HepG2 (cell line): ENCODE measurements at regions not wholly inside any gene's neighbourhood (a gene's known extent, or its start where the extent isn't known, plus 50 kb on each side); places are given as distances from the start of the nearest gene placed in this dataset.

Experiments
- HMG20B ChIP-seq: conservative IDR thresholded peaks from 2 replicates; pipeline ENCODE4 v1.6.1; 2016; ENCODE audit warnings: missing genetic modification reagents, missing compliant biosample characterization
- JUN ChIP-seq: sonication (generic); formaldehyde crosslinking; IDR thresholded peaks from 2 replicates; pipeline ENCODE4 v1.4.0; 2020; ENCODE audit warnings: mild to moderate bottlenecking, missing genetic modification reagents
- PPARG ChIP-seq: conservative IDR thresholded peaks from 2 replicates; pipeline ENCODE4 v1.6.1; 2016; ENCODE audit warnings: missing biosample characterization, missing genetic modification reagents
- THYN1 ChIP-seq: sonication (generic); formaldehyde crosslinking; IDR thresholded peaks from 2 replicates; pipeline ENCODE4 v1.8.1; 2023; ENCODE audit warnings: low read depth, mild to moderate bottlenecking, moderate library complexity, missing genetic modification reagents, borderline replicate concordance
- ZNF33B ChIP-seq: sonication (generic); formaldehyde crosslinking; IDR thresholded peaks from 2 replicates; pipeline ENCODE4 v1.5.1; 2020; ENCODE audit warnings: mild to moderate bottlenecking, missing genetic modification reagents
- ZNF780A ChIP-seq: sonication (generic); formaldehyde crosslinking; IDR thresholded peaks from 2 replicates; pipeline ENCODE4 v1.8.0; 2022; ENCODE audit warnings: mild to moderate bottlenecking, missing genetic modification reagents, moderate library complexity
- TF ChIP-seq, protein P1 (sequence below): sonication (generic); formaldehyde crosslinking; conservative IDR thresholded peaks from 2 replicates; pipeline ENCODE4 v1.4.0; 2020; ENCODE audit warnings: missing genetic modification reagents
- TF ChIP-seq, protein P2 (sequence below): sonication (generic); formaldehyde crosslinking; IDR thresholded peaks from 2 replicates; pipeline ENCODE4 v1.4.0; 2020; ENCODE audit warnings: mild to moderate bottlenecking, missing genetic modification reagents
- TF ChIP-seq, protein P3 (sequence below): sonication (generic); formaldehyde crosslinking; IDR thresholded peaks from 2 replicates; pipeline ENCODE4 v1.4.0; 2020; ENCODE audit warnings: missing genetic modification reagents
- TF ChIP-seq, protein P4 (sequence below): sonication (generic); formaldehyde crosslinking; IDR thresholded peaks from 2 replicates; pipeline ENCODE4 v1.4.0; 2020; ENCODE audit warnings: missing genetic modification reagents

DNA sequence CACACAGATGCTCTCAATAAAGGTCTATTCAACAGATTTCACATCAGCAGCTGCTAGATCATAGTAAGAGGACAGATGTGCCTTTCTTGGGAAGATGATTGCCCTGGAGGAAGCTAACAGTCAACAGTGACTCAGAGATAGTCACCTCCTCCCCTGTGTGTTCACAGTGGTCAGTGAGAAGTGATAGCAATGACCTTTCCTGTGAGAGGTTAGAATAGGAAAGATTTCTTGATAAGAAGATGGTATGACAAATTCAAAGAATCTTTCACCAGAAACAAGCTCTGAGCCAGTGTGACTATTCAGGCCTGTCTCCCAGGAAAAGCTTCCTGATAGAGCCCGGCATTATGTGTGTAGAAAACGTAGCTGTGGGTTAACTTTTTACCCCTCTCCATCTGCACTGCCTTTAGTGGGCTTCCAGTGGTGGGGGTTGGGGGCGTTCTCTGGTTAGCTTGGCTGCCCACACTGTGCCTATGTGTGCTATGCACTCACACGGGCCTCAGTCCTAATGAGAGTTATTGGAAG, 66.4 kb upstream of the ARHGAP5 start (continued):
- TF ChIP-seq, protein P1, sequence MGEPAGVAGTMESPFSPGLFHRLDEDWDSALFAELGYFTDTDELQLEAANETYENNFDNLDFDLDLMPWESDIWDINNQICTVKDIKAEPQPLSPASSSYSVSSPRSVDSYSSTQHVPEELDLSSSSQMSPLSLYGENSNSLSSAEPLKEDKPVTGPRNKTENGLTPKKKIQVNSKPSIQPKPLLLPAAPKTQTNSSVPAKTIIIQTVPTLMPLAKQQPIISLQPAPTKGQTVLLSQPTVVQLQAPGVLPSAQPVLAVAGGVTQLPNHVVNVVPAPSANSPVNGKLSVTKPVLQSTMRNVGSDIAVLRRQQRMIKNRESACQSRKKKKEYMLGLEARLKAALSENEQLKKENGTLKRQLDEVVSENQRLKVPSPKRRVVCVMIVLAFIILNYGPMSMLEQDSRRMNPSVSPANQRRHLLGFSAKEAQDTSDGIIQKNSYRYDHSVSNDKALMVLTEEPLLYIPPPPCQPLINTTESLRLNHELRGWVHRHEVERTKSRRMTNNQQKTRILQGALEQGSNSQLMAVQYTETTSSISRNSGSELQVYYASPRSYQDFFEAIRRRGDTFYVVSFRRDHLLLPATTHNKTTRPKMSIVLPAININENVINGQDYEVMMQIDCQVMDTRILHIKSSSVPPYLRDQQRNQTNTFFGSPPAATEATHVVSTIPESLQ (CRISPR knock-in tag) = no peak
- TF ChIP-seq, protein P2, sequence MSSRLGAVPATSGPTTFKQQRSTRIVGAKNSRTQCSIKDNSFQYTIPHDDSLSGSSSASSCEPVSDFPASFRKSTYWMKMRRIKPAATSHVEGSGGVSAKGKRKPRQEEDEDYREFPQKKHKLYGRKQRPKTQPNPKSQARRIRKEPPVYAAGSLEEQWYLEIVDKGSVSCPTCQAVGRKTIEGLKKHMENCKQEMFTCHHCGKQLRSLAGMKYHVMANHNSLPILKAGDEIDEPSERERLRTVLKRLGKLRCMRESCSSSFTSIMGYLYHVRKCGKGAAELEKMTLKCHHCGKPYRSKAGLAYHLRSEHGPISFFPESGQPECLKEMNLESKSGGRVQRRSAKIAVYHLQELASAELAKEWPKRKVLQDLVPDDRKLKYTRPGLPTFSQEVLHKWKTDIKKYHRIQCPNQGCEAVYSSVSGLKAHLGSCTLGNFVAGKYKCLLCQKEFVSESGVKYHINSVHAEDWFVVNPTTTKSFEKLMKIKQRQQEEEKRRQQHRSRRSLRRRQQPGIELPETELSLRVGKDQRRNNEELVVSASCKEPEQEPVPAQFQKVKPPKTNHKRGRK (CRISPR knock-in tag) = no peak
- TF ChIP-seq JUN (CRISPR knock-in tag) (peak; percentile 79; the same call in 1 of the 2 replicates), HMG20B (CRISPR knock-in tag) (0 out of 2 replicates have a peak, but pooled peaks have one; percentile 55), THYN1 (CRISPR knock-in tag) (no peak), ZNF780A (CRISPR knock-in tag) (peak; percentile 60; the same call in 1 of the 2 replicates), ZNF33B (CRISPR knock-in tag) (no peak), PPARG (0 out of 2 replicates have a peak, but pooled peaks have one; percentile 11)
- TF ChIP-seq, protein P3, sequence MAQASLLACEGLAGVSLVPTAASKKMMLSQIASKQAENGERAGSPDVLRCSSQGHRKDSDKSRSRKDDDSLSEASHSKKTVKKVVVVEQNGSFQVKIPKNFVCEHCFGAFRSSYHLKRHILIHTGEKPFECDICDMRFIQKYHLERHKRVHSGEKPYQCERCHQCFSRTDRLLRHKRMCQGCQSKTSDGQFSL (CRISPR knock-in tag) = no peak
- TF ChIP-seq, protein P4, sequence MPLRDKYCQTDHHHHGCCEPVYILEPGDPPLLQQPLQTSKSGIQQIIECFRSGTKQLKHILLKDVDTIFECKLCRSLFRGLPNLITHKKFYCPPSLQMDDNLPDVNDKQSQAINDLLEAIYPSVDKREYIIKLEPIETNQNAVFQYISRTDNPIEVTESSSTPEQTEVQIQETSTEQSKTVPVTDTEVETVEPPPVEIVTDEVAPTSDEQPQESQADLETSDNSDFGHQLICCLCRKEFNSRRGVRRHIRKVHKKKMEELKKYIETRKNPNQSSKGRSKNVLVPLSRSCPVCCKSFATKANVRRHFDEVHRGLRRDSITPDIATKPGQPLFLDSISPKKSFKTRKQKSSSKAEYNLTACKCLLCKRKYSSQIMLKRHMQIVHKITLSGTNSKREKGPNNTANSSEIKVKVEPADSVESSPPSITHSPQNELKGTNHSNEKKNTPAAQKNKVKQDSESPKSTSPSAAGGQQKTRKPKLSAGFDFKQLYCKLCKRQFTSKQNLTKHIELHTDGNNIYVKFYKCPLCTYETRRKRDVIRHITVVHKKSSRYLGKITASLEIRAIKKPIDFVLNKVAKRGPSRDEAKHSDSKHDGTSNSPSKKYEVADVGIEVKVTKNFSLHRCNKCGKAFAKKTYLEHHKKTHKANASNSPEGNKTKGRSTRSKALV (CRISPR knock-in tag) = no peak
